ENCODE measurements at regions not wholly inside any gene's neighbourhood (a gene's known extent, or its start where the extent isn't known, plus 50 kb on each side); places are given as distances from the start of the nearest gene placed in this dataset.

DNA sequence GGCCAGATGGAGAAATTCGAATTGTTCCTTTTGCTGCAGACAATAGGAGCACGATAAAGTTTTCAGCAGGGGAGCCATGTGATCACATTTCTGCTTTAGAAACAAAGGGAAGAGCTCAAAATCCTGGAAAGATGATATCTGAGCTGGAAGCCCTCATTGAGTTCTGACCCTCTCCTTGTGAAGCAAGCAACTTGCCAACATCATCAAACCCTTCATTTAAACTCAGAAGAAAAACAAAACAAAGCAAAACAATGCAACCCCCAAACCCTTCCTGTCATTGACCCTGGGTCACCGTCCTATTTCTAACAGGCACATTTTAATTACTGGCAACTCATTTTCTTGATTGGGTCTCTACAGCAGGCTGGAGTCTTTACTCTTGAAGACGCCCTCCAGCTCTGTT lies 198.3 kb upstream of the ZNF32 start:
- TF ChIP-seq, protein P1, sequence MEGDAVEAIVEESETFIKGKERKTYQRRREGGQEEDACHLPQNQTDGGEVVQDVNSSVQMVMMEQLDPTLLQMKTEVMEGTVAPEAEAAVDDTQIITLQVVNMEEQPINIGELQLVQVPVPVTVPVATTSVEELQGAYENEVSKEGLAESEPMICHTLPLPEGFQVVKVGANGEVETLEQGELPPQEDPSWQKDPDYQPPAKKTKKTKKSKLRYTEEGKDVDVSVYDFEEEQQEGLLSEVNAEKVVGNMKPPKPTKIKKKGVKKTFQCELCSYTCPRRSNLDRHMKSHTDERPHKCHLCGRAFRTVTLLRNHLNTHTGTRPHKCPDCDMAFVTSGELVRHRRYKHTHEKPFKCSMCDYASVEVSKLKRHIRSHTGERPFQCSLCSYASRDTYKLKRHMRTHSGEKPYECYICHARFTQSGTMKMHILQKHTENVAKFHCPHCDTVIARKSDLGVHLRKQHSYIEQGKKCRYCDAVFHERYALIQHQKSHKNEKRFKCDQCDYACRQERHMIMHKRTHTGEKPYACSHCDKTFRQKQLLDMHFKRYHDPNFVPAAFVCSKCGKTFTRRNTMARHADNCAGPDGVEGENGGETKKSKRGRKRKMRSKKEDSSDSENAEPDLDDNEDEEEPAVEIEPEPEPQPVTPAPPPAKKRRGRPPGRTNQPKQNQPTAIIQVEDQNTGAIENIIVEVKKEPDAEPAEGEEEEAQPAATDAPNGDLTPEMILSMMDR (IDR thresholded peaks at IDR 0.05), result no peak
- no peak for TF ChIP-seq POLR2A (IDR thresholded peaks at IDR 0.05)
